ENCODE measurements at regions not wholly inside any gene's neighbourhood (a gene's known extent, or its start where the extent isn't known, plus 50 kb on each side); places are given as distances from the start of the nearest gene placed in this dataset.

- 88% methylated on average over 10 of the region's 10 CpGs for WGBS
- H3K4me3 ChIP-seq: no peak overlapping the region
- no peaks in the 10 kb centered on the region for H3K9me3 ChIP-seq
- DNase-seq (ENCODE audit: low spot score in 2 of 2): no peak
- TF ChIP-seq CTCF (IDR thresholded peaks at IDR 0.05) (no peak), EP300 (IDR thresholded peaks at IDR 0.05) (no peak), POLR2A (IDR thresholded peaks at IDR 0.05) (no peak), POLR2AphosphoS5 (IDR thresholded peaks at IDR 0.05) (no peak)
- H3K4me1 ChIP-seq: no peaks in the 10 kb centered on the region
- no peaks in the 10 kb centered on the region for H3K36me3 ChIP-seq
- no peak overlapping the region for H3K27ac ChIP-seq
- H3K27me3 ChIP-seq: no peaks in the 10 kb centered on the region
Observed at GRCh38 chr4:140266958-140267568, 106.4 kb upstream of the SCOC start.

GRCh38 chr4:140260227-140260626 lies 106.2 kb upstream of the MAML3 start:
- H3K4me1 ChIP-seq: no peaks in the 10 kb centered on the region
- H3K36me3 ChIP-seq: no peaks in the 10 kb centered on the region
- DNase-seq (ENCODE audit: low spot score in 2 of 2): no peak
- H3K9me3 ChIP-seq: no peaks in the 10 kb centered on the region
- H3K4me3 ChIP-seq: no peak overlapping the region
- H3K27ac ChIP-seq: no peak overlapping the region
- H3K27me3 ChIP-seq: no peaks in the 10 kb centered on the region
- TF ChIP-seq CTCF (IDR thresholded peaks at IDR 0.05): no peak
- no peak for TF ChIP-seq EP300 (IDR thresholded peaks at IDR 0.05)
- TF ChIP-seq POLR2AphosphoS5 (IDR thresholded peaks at IDR 0.05): no peak
- no peak for TF ChIP-seq POLR2A (IDR thresholded peaks at IDR 0.05)
- WGBS: 58% methylated on average over 5 of the region's 5 CpGs

GRCh38 chr4:140258476-140258875 lies 104.5 kb upstream of the MAML3 start:
- Histone ChIP-seq H3K4me1 (peaks cover 3% of the 10 kb centered on the region), H3K4me3 (no peak overlapping the region), H3K9me3 (no peaks in the 10 kb centered on the region), H3K36me3 (no peaks in the 10 kb centered on the region), H3K27ac (no peak overlapping the region), H3K27me3 (no peaks in the 10 kb centered on the region)
- DNase-seq (ENCODE audit: low spot score in 2 of 2): no peak
- 94% methylated on average over 3 of the region's 3 CpGs for WGBS
- TF ChIP-seq EP300 (IDR thresholded peaks at IDR 0.05) (no peak), POLR2AphosphoS5 (IDR thresholded peaks at IDR 0.05) (no peak), POLR2A (IDR thresholded peaks at IDR 0.05) (no peak), CTCF (IDR thresholded peaks at IDR 0.05) (no peak)

GRCh38 chr4:140257461-140258305 lies 103.7 kb upstream of the MAML3 start:
- no peaks in the 10 kb centered on the region for H3K27me3 ChIP-seq
- H3K27ac ChIP-seq: no peak overlapping the region
- H3K4me3 ChIP-seq: no peak overlapping the region
- no peak for DNase-seq (ENCODE audit: low spot score in 2 of 2)
- no peaks in the 10 kb centered on the region for H3K36me3 ChIP-seq
- H3K4me1 ChIP-seq: peaks cover 7% of the 10 kb centered on the region
- WGBS: 76% methylated on average over 10 of the region's 10 CpGs
- H3K9me3 ChIP-seq: no peaks in the 10 kb centered on the region
- TF ChIP-seq EP300 (IDR thresholded peaks at IDR 0.05): no peak
- TF ChIP-seq POLR2A (IDR thresholded peaks at IDR 0.05): no peak
- TF ChIP-seq POLR2AphosphoS5 (IDR thresholded peaks at IDR 0.05): no peak
- no peak for TF ChIP-seq CTCF (IDR thresholded peaks at IDR 0.05)

- 87% methylated on average over 2 of the region's 2 CpGs for WGBS
- Histone ChIP-seq H3K4me1 (peaks cover 15% of the 10 kb centered on the region), H3K27ac (no peak overlapping the region), H3K9me3 (no peaks in the 10 kb centered on the region), H3K27me3 (no peaks in the 10 kb centered on the region), H3K36me3 (no peaks in the 10 kb centered on the region), H3K4me3 (no peak overlapping the region)
- TF ChIP-seq CTCF (IDR thresholded peaks at IDR 0.05): no peak
- no peak for TF ChIP-seq EP300 (IDR thresholded peaks at IDR 0.05)
- no peak for TF ChIP-seq POLR2AphosphoS5 (IDR thresholded peaks at IDR 0.05)
- TF ChIP-seq POLR2A (IDR thresholded peaks at IDR 0.05): no peak
- no peak for DNase-seq (ENCODE audit: low spot score in 2 of 2)
Observed at GRCh38 chr4:140256941-140257340, 103.0 kb upstream of the MAML3 start.
